Fibroblast of pulmonary artery (primary cell): ENCODE measurements at regions not wholly inside any gene's neighbourhood (a gene's known extent, or its start where the extent isn't known, plus 50 kb on each side); places are given as distances from the start of the nearest gene placed in this dataset.

ENCODE experiments used
- DNase-seq: peaks from one replicate; pipeline ENCODE4 v3.0.0-alpha.2; 2010; ENCODE audit warnings: low read depth
- H3K4me3 ChIP-seq: replicated peaks from 2 replicates; pipeline ENCODE4 v1.5.1; 2011; ENCODE audit warnings: low read depth, mild to moderate bottlenecking, control low read depth, low read length, moderate library complexity
- TF ChIP-seq, protein P1 (sequence below): IDR thresholded peaks from 2 replicates; pipeline ENCODE4 v1.5.1; 2011; ENCODE audit warnings: mild to moderate bottlenecking, control low read depth, low read length, inconsistent platforms; ENCODE audit errors: missing control alignments

DNA sequence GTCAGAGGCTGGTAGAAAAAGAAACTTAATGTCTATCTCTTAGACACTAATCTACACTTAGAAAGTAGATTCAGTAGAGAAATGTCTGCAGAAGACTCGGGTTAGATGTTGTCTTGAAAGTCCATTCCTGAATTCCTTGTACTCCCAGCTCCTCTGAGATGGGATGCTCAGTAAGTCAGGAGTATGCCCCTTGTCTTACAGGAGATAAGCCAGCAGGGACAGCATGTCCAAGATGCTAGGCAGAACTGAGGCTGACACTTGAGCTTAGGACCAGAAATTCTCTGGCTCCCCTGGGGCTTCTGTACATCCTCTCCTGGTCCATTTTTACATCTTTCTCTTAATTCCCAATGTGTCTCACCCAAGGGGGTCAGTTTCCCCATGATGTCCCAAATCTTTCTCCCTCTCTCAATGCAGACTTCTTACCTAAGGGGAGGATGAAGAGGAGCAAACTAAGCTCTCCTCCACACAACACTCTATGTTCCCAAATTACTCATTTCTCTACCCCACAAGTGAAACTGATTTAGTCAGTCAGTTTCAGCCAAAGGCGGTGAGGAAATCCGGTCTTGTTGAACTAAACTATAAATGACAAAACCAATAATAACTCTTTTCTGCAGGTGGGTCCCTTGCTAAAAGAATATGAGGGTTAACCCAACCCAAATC is 558.2 kb upstream of the DIPK2B start:
- TF ChIP-seq, protein P1, sequence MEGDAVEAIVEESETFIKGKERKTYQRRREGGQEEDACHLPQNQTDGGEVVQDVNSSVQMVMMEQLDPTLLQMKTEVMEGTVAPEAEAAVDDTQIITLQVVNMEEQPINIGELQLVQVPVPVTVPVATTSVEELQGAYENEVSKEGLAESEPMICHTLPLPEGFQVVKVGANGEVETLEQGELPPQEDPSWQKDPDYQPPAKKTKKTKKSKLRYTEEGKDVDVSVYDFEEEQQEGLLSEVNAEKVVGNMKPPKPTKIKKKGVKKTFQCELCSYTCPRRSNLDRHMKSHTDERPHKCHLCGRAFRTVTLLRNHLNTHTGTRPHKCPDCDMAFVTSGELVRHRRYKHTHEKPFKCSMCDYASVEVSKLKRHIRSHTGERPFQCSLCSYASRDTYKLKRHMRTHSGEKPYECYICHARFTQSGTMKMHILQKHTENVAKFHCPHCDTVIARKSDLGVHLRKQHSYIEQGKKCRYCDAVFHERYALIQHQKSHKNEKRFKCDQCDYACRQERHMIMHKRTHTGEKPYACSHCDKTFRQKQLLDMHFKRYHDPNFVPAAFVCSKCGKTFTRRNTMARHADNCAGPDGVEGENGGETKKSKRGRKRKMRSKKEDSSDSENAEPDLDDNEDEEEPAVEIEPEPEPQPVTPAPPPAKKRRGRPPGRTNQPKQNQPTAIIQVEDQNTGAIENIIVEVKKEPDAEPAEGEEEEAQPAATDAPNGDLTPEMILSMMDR = no peak
- H3K4me3 ChIP-seq = peak overlapping the region; percentile 18
- DNase-seq = no peak

DNA sequence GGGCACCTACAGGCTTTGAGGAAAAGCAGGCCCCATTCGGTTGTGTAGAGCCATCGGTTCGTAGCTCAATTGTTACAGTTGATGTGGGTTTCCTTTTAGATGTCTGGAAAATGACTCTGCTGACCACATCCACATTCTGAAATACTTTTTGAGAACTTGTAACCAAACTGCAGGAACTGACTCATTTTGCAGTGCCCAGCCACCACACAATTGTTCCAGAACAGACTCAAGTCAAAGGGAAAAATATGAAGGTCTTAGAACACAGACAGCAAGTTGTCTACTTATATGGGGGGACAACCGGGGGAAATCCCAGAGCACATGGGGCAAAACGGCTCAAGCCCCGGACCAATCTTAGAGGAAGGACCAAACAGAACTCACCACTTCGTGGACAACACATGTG is 557.6 kb upstream of the DIPK2B start:
- H3K4me3 ChIP-seq = peak overlapping the region; percentile 18
- TF ChIP-seq, protein P1 = no peak
- peak; percentile 88 for DNase-seq

DNA sequence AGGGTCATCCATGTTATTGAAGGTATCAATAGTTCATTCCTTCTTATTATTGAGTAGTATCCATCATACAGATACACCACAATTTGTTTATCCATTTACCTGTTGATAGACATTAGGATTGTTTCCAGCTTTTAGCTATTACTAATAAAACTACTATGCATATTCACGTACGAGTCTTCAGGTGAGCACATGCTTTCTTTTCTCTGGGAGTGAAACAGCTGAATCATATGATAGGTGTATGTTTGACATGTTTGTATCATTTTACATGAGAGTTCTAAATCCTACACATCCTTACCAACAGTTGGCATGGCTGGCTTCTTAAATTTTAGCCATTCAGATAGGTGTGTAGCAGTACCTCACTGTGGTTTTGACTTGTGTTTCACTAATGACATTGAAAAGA is 556.6 kb upstream of the DIPK2B start:
- TF ChIP-seq, protein P1 = no peak
- no peak for DNase-seq
- H3K4me3 ChIP-seq = no peak overlapping the region

DNA sequence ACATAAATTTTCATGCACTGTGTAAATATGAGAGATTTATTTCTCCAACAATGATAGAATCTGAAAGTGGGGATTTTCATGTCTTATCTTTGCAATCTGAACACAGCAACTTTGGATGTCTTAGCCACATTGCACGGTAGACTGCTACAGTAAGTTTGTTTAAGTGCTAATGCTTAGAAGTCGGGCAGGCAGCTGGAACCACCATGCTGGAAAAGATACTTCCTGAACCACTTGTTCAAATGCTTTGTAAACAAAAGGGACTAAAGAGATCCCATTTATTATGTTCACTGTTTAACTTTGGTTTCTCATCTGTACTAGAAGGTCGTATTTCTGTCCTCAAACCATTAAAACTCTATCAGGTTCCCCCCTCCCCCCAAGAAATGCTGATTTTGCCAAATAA is 555.9 kb upstream of the DIPK2B start:
- TF ChIP-seq, protein P1 = no peak
- H3K4me3 ChIP-seq = no peak overlapping the region
- no peak for DNase-seq

DNA sequence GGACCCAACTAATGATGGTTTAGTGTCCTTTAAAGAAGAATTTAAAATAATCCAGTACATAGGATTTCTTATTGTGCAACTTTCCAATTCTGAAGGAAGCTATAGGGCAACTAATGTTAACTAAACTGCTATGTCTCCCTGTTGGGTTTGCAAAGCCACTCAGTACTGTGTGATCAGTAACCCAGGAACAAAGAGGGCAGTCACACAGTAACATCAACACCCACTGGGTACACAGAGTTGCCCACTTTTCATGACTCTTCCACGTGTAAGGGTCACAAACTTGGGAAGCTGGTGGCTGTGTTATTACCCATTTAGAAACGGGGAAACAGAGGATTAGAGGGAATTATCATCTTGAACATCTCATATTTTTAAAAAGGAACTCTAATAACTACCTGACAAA is 555.0 kb upstream of the DIPK2B start:
- no peak for DNase-seq
- no peak overlapping the region for H3K4me3 ChIP-seq
- TF ChIP-seq, protein P1 = no peak

DNA sequence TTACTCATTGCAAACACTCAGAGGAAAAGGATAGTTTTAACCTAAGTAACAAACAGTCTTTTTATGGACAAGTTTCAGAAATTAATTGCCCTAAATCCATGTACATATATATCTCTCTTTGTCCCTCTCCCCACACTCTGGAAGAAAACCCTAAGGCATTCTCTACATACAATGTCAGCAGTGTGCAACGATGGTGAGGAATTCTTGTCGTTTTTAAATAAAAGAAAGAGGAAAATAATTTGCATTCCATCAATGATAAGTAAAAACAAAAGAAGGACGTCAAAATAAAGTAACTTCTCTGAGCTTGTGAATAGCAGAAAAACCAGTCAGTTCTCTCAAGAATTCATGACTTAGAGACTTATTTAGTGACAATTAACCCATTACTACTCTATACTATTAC is 550.5 kb upstream of the DIPK2B start:
- DNase-seq = no peak
- TF ChIP-seq, protein P1 = no peak
- H3K4me3 ChIP-seq = no peak overlapping the region

DNA sequence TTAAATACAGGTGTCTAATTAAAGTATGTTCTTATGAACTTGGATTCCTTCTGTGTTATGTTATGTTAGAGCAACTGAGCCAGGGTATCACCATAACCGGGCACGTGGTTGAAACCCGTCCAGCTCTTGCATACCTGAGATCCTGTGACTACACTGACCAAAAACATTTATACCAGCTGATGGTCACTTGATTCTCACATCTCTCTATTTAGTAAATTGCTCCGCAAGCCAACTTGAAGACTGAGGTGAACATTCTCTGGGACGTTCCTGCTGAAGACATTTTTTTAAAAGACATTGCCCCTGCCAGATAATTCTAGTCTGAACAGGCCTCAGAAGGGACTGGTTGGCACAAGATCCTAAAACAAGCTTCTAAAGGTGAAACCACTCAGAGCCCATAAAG is 550.0 kb upstream of the DIPK2B start:
- H3K4me3 ChIP-seq = no peak overlapping the region
- TF ChIP-seq, protein P1 = no peak
- DNase-seq = no peak
